ENCODE measurements at regions not wholly inside any gene's neighbourhood (a gene's known extent, or its start where the extent isn't known, plus 50 kb on each side); places are given as distances from the start of the nearest gene placed in this dataset.

DNA sequence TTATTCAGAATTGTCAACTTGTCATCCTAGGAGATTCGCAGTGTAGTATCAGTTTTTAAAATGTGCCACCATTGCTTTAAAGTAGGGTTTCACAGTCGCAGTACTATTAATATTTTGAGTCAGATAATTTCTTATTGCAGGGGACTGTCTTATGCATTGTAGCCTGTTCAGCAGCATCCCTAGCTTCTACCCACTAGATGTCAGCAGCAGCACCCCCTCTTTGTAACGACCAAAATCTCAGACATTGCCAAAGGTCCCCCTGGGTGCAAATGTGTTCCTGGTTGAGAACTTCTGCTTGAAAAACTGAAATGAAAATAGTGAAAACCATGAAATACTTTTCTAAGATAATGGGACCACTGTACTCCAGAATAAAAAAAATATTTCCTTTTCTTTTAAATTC is 474.8 kb downstream of the CNTN3 start:
- TF ChIP-seq CTCF (IDR thresholded peaks at IDR 0.05; ENCODE audit: low read length), result peak; percentile 26
- TF ChIP-seq EZH2 (optimal IDR thresholded peaks at IDR 0.05; ENCODE audit: low read depth, low read length), result no peak
- TF ChIP-seq EZH2phosphoT487 (IDR thresholded peaks at IDR 0.05; ENCODE audit: low read length), result no peak
